ENCODE measurements at regions not wholly inside any gene's neighbourhood (a gene's known extent, or its start where the extent isn't known, plus 50 kb on each side); places are given as distances from the start of the nearest gene placed in this dataset.

- in situ Hi-C loops (cut with MboI; ENCODE audit: low pct_unique_long_range_greater_than_20kb, low sequenced_read_pairs, unreplicated experiment), result no loop called here
- DNase-seq (ENCODE audit: low spot score), result no peak
- TF ChIP-seq CTCF (IDR thresholded peaks at IDR 0.05; ENCODE audit: extremely low read depth, insufficient read depth, missing control alignments), result no peak
Observed at GRCh38 chr5:167585184-167585583, 706.3 kb upstream of the WWC1 start.

DNA sequence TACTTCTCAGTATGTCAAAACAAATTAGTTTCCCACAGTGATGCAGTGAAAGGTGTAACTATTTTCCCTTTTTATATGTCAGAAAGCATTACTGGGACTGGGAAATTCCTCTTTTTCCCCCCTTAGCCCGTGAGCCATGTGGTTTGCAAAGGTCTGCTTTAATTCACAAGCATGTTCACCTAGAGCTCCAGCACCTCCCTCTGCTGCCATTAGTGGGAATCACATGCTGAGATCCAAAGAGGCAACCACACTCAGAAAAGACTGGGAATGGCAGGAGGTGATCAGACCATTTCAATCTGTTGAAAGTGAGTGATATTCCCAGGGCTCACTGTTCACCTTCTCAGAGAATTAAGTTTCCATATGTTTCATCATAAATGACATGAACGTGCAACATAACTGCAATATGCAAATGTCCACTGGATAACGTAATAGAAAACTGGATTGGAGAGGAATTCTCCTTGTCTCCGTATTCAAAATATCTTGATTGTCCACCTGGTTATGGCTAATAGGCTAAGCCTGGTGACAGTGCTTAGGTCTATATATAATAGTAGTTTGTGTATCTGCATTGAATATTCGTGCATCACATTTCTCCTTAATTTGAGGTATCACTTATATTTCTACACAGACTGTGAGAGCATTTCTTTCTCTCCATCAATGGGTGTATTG, 703.5 kb upstream of the WWC1 start:
- no peak for DNase-seq (ENCODE audit: low spot score)
- peak; percentile 5 for TF ChIP-seq CTCF (IDR thresholded peaks at IDR 0.05; ENCODE audit: extremely low read depth, insufficient read depth, missing control alignments)
- in situ Hi-C loops (cut with MboI; ENCODE audit: low pct_unique_long_range_greater_than_20kb, low sequenced_read_pairs, unreplicated experiment), result no loop called here

- in situ Hi-C loops (cut with MboI; ENCODE audit: low pct_unique_long_range_greater_than_20kb, low sequenced_read_pairs, unreplicated experiment), result no loop called here
- TF ChIP-seq CTCF (IDR thresholded peaks at IDR 0.05; ENCODE audit: extremely low read depth, insufficient read depth, missing control alignments), result no peak
- DNase-seq (ENCODE audit: low spot score), result no peak
Observed at GRCh38 chr5:167592114-167592513, 699.3 kb upstream of the WWC1 start.

GRCh38 chr5:167593329-167594060, 698.0 kb upstream of the WWC1 start:
- no peak for TF ChIP-seq CTCF (IDR thresholded peaks at IDR 0.05; ENCODE audit: extremely low read depth, insufficient read depth, missing control alignments)
- in situ Hi-C loops (cut with MboI; ENCODE audit: low pct_unique_long_range_greater_than_20kb, low sequenced_read_pairs, unreplicated experiment), result no loop called here
- DNase-seq (ENCODE audit: low spot score), result no peak

DNA sequence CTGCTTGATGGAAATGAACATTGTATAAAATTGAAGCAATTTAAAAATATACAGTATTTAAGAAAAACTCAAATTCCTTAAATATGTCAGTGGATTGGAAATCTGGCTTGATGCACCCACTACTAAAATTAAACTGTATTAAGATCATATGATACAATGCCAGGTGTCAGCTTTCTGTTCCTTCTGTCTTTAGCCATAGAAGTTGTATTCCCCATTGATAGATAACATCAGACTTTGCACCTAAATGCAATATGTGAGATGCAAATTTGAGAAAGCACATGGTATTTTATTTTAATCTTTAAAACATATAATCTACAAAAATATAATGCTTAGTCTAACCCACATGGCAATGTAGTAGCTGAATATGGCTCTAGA, 697.4 kb upstream of the WWC1 start:
- no peak for DNase-seq (ENCODE audit: low spot score)
- in situ Hi-C loops (cut with MboI; ENCODE audit: low pct_unique_long_range_greater_than_20kb, low sequenced_read_pairs, unreplicated experiment), result no loop called here
- no peak for TF ChIP-seq CTCF (IDR thresholded peaks at IDR 0.05; ENCODE audit: extremely low read depth, insufficient read depth, missing control alignments)

DNA sequence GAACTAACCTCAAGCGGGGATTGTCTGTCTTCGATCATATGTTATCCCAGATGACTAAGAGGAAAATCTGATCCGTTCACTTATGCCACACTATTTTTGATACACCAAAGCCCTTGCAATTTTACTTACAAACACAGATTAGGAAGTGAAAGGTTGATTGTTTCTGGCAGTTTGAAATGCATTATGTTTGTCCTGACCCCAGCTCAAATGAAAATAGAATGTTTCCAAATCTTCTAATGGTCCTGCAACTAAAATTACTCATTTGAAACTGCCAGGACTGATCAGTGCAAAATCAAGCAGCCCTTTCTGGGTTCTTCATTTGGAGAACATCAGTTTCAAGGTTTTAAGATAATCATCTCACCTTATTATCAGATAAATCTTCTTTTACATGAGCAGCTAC, 696.7 kb upstream of the WWC1 start:
- DNase-seq (ENCODE audit: low spot score), result no peak
- in situ Hi-C loops (cut with MboI; ENCODE audit: low pct_unique_long_range_greater_than_20kb, low sequenced_read_pairs, unreplicated experiment), result no loop called here
- no peak for TF ChIP-seq CTCF (IDR thresholded peaks at IDR 0.05; ENCODE audit: extremely low read depth, insufficient read depth, missing control alignments)
